ENCODE measurements at regions not wholly inside any gene's neighbourhood (a gene's known extent, or its start where the extent isn't known, plus 50 kb on each side); places are given as distances from the start of the nearest gene placed in this dataset.

GRCh38 chr2:191782351-191782750 lies 64.5 kb downstream of the CAVIN2 start:
- DNase-seq (ENCODE audit: low spot score) (no peak), ATAC-seq (no peak)
- intact Hi-C loops (cut with DNase I): no loop called here

GRCh38 chr2:191783416-191783815 lies 63.5 kb downstream of the CAVIN2 start:
- intact Hi-C loops (cut with DNase I): no loop called here
- ATAC-seq: no peak
- DNase-seq (ENCODE audit: low spot score): no peak
